ENCODE measurements at regions not wholly inside any gene's neighbourhood (a gene's known extent, or its start where the extent isn't known, plus 50 kb on each side); places are given as distances from the start of the nearest gene placed in this dataset.
"Not testable (repeated sequence)": the region's sequence is repeated elsewhere in the genome, so short reads cannot be mapped to it uniquely, and the experiment has no call there.

DNA sequence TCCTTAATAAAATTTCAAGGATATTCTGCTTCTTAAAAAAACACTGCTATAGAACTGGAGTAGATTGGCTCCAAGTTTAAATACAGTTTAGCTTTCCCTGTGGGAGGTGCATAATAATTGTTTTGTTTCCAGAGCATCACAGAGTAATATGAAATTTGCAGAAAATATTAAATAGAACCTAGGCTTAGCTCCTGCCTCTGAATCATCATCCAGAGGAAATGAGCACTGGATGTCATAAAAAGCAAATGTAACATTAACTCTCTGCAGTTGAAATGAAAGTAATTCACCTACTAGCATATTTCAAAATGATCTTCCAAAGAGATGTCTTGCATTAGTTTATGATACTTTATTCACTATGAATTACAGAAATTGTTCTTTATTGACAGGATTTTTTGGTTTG, 769.8 kb downstream of the C12orf50 start:
- peak in 1 of 3 donors; percentile 41 for DNase-seq

GRCh38 chr12:87254381-87255030, 774.7 kb downstream of the C12orf50 start:
- no peak for DNase-seq

- DNase-seq: no peak
These were observed 776.0 kb downstream of the C12orf50 start for GRCh38 chr12:87253157-87253556.

DNA sequence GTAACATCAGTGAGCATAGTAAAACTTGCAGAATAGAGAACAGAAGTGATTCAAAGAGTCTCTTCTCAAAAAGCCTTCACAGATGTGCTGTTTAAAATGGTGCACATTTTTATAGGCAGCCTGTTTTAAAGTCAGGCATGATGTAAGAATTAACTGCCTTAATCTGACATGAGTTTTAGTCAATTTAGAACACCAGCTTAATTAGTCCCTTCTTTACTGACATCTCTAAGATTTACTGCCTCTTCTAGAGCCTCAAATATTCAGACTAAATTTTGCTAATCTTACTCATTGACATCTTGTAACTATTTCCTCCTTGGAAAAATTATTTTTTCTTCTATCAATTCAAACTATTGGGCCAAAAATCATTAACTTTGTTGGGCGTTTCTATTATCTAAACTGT, 782.5 kb downstream of the C12orf50 start:
- no peak for DNase-seq

- DNase-seq: no peak
These were observed 790.7 kb downstream of the C12orf50 start for GRCh38 chr12:87238466-87238865.

- DNase-seq: no peak
These were observed 794.3 kb downstream of the C12orf50 start for GRCh38 chr12:87234898-87235297.

- DNase-seq: peak in 2 of 3 donors; percentile 52 to 70
These were observed 795.5 kb downstream of the C12orf50 start for GRCh38 chr12:87233671-87234070.

GRCh38 chr12:87231818-87232217, 797.4 kb downstream of the C12orf50 start:
- DNase-seq: no peak

GRCh38 chr12:87230441-87230840, 798.8 kb downstream of the C12orf50 start:
- DNase-seq: no peak

DNA sequence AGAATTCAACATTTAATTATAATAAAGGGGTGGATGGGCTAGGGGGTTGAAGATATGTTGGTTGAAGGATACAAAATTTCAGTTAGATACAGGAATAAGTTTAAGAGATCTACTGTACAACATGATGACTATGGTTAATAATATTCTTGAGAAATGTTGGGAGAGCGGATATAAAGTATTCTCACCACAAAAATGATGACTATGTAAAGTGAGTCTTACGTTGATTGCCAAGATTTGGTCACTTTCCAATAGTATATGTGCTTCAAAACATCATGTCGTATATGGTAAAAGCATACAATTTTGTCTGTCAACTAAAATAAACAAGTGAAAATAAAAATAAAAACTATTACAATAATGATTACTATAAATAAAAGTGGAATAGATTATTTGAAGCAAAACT, 802.0 kb downstream of the C12orf50 start:
- peak in 1 of 3 donors; percentile 41 for DNase-seq

GRCh38 chr12:87217491-87217890, 811.7 kb downstream of the C12orf50 start:
- DNase-seq: peak in 1 of 3 donors; percentile 34

- DNase-seq: peak; percentile 14 to 48 (median 28)
These were observed 812.8 kb downstream of the C12orf50 start for GRCh38 chr12:87216436-87216835.

DNA sequence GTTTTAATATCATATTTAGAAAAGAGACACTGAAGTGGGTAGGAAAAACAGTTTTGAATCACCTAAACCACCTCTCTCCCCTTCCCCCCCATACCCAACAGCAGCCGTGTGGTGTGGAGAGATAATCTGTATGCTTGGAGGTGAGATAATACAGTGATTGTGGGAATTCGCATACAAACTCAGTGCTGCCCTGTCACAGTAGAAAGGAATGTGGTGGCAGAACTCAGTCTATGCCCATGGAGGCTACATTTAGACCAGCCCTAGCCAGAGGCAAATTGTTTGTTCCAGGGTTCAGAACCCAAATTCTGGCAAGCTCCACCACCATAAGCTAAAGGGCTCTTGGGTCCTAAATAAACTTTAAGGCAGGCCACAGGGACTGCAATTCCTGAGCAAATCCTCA, 827.0 kb downstream of the C12orf50 start:
- no peak for DNase-seq

DNA sequence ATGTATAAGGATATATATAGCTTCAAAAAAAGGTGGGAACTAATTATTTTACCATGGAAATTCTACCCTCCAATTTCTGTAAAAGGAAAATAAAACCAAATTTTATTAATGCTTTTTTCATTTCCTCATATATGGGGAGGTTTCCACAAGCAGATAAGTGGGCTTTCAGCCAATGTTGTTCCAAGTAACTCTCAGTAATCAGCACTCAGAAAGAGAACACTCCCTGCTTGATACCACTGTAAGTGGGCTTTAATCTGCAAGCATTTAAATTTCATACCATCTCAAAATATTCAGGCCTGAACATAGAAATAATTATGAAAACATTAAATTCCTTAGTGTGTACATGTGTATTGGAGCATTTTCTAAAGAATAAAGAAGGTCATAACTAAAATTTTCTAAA, 827.6 kb downstream of the C12orf50 start:
- DNase-seq: no peak

GRCh38 chr12:87200289-87200979, 828.8 kb downstream of the C12orf50 start:
- DNase-seq: no peak

- no peak for DNase-seq
These were observed 831.0 kb downstream of the C12orf50 start for GRCh38 chr12:87198181-87198580.

DNA sequence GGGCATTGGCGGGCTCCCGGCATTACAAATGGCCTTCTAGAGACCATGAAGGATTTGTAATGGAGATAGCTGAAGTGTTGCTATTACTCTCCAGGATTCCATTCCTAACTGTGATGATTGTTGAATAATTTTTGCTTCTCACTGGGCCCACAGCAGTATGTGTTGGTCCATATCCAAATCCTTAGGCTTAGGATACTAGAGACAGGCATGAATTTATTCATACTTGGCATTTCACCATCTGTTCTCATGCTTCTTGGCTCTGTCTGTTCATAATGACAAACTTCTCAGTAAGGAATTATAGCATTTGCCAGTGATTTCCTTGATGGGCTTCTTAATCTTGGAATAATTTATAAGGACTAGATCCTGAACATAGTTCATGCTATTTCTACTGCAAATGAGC, 832.9 kb downstream of the C12orf50 start:
- peak; percentile 22 to 63 (median 38) for DNase-seq

- not testable (repeated sequence) for DNase-seq
These were observed 834.8 kb downstream of the C12orf50 start for GRCh38 chr12:87194389-87194788.

- DNase-seq: no peak
These were observed 843.8 kb downstream of the C12orf50 start for GRCh38 chr12:87185367-87185766.

- DNase-seq: no peak
These were observed 846.4 kb downstream of the C12orf50 start for GRCh38 chr12:87182696-87183233.

GRCh38 chr12:87171356-87171755, 857.8 kb downstream of the C12orf50 start:
- no peak for DNase-seq

GRCh38 chr12:87169010-87169409, 860.2 kb downstream of the C12orf50 start:
- peak in 1 of 3 donors; percentile 5 for DNase-seq

DNA sequence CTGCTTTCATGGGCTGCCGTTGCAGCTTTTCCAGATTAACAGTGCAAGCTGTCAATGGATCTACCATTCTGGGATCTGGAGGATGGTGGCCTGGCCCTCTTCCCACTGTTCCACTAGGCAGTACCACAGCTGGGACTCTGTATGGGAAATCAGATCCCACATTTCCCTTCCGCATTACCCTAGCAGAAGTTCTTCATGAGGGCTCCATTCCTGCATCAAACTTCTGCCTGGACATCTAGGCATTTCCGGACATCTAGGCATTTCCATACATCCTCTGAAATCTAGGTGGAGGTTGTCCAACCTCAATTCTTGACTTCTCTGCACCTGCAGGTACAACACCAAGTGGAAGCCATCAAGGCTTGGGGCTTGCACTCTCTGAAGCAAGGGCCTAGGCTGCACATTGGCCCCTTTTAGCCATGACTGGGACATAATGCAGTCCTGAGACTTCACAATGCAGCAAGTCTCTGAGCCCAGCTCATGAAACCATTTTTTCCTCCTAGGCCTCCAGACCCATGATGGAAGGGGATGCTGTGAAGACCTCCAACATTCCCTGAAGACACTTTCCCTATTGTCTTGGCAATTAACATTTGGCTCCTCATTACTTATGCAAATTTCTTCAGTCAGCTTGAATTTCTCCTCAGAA, 863.3 kb downstream of the C12orf50 start:
- DNase-seq: no peak
